ENCODE measurements at regions not wholly inside any gene's neighbourhood (a gene's known extent, or its start where the extent isn't known, plus 50 kb on each side); places are given as distances from the start of the nearest gene placed in this dataset.

GRCh38 chr18:24530630-24531111, 70.2 kb downstream of the HRH4 start:
- no peak for FAIRE-seq
- no peak for DNase-seq (ENCODE audit: insufficient read length)
- TF ChIP-seq POLR2AphosphoS5 (IDR thresholded peaks at IDR 0.05; ENCODE audit: low read depth, low read length) (no peak), TAF1 (IDR thresholded peaks at IDR 0.05; ENCODE audit: borderline replicate concordance, low read depth, low read length) (no peak), POLR2A (IDR thresholded peaks at IDR 0.05; ENCODE audit: low read depth, low read length) (no peak)

- TF ChIP-seq POLR2A (IDR thresholded peaks at IDR 0.05; ENCODE audit: low read depth, low read length) = no peak
- TF ChIP-seq TAF1 (IDR thresholded peaks at IDR 0.05; ENCODE audit: borderline replicate concordance, low read depth, low read length) = no peak
- TF ChIP-seq POLR2AphosphoS5 (IDR thresholded peaks at IDR 0.05; ENCODE audit: low read depth, low read length) = no peak
- FAIRE-seq (no peak), DNase-seq (ENCODE audit: insufficient read length) (no peak)
These were observed 73.8 kb downstream of the HRH4 start for GRCh38 chr18:24534271-24534670.

DNA sequence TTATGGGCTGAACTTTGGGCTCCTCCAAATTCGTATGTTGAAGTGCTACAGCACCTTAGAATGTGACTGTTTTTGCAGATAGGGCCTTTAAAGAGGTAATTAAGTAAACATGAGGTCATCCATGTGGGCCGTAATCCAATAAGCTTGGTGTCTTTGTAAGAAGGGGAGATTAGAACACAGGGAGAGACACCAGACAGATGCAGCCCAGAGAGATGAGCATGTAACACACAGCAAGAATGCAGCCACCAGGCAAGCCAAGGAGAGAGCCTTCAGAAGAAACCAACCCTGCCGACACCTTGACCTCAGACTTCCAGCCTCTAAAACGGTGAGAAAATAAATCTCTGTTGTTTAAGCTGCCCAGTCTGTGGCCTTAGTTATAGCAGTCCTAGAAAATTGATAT, 74.3 kb downstream of the HRH4 start:
- no peak for FAIRE-seq
- DNase-seq (ENCODE audit: insufficient read length) = no peak
- TF ChIP-seq POLR2A (IDR thresholded peaks at IDR 0.05; ENCODE audit: low read depth, low read length) (no peak), TAF1 (IDR thresholded peaks at IDR 0.05; ENCODE audit: borderline replicate concordance, low read depth, low read length) (no peak), POLR2AphosphoS5 (IDR thresholded peaks at IDR 0.05; ENCODE audit: low read depth, low read length) (no peak)

DNA sequence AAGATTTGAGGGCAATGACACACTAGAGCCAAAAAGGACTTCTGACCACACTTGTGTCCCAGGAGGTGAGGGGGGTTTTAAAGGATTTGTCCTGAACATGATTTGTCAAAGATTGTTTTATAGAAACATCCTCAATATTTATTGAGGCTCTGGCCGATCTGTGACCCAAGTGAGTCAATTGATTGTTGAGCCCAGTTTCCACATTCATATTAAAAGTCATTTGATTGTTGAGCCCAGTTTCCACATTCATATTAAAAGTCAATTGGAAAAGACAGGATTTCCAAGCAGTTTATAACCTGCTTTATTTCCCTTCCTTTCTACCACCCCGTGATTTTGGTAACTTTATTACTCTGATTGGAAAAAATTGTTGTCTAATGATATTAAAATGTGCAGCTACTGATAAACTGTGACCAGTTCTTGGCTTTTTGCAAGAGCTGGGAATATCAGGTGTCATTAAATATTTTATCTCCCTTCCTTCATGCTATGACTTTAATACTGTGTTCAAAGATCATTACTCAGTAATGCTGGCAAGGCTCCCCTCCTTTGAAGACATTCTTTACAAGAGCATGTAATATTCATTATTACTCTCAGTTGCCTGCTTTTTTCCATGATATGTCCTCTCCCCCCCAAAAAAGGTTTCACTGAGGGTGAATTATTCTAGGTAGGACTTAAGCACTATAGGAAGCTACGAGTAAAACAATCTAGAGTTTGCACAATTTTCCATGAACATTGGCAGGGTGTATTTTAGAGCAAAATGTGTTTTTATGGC, 75.3 kb downstream of the HRH4 start:
- no peak for DNase-seq (ENCODE audit: insufficient read length)
- FAIRE-seq = no peak
- no peak for TF ChIP-seq POLR2AphosphoS5 (IDR thresholded peaks at IDR 0.05; ENCODE audit: low read depth, low read length)
- TF ChIP-seq POLR2A (IDR thresholded peaks at IDR 0.05; ENCODE audit: low read depth, low read length) = no peak
- TF ChIP-seq TAF1 (IDR thresholded peaks at IDR 0.05; ENCODE audit: borderline replicate concordance, low read depth, low read length) = no peak

DNA sequence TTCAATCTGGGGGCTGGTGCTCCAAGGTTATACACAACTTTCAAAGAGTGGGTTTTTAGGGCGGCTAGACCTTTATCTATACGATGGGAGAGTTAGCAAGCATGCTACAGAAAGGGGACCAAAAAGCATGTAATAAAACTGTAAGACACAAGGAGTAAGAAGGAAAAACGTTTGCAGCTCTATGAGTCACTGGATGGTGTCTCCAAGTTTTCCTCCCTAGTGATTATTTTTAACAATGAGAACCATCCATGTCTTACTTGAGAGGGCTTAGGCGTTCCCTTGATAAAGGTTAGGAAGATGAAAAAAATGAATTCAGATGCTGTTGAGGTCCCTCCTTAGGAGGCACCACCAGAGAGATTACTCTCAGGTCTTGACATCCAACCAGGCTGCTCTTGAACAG, 75.9 kb downstream of the HRH4 start:
- FAIRE-seq (no peak), DNase-seq (ENCODE audit: insufficient read length) (no peak)
- TF ChIP-seq POLR2A (IDR thresholded peaks at IDR 0.05; ENCODE audit: low read depth, low read length) (no peak), TAF1 (IDR thresholded peaks at IDR 0.05; ENCODE audit: borderline replicate concordance, low read depth, low read length) (no peak), POLR2AphosphoS5 (IDR thresholded peaks at IDR 0.05; ENCODE audit: low read depth, low read length) (no peak)

DNA sequence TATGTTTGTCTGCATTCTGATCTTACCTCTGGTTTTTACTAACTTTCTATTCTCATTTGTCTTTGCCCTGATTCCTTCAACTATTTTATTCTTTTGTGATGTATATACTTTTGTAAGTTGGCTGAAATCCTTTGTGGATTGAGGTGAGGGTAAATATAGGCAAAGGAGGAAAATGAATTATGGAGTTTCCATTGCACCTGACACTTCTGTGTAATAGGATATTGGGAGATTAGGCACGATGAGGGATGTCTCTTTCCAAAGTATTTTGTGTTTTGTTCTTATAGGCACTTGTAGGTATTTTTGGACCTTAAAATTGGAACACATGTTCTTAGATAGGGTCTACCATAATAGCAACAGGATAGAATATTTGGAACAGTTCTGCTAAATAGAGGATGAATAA, 76.4 kb downstream of the HRH4 start:
- no peak for DNase-seq (ENCODE audit: insufficient read length)
- TF ChIP-seq POLR2A (IDR thresholded peaks at IDR 0.05; ENCODE audit: low read depth, low read length) = no peak
- TF ChIP-seq POLR2AphosphoS5 (IDR thresholded peaks at IDR 0.05; ENCODE audit: low read depth, low read length) = no peak
- no peak for TF ChIP-seq TAF1 (IDR thresholded peaks at IDR 0.05; ENCODE audit: borderline replicate concordance, low read depth, low read length)
- no peak for FAIRE-seq

DNA sequence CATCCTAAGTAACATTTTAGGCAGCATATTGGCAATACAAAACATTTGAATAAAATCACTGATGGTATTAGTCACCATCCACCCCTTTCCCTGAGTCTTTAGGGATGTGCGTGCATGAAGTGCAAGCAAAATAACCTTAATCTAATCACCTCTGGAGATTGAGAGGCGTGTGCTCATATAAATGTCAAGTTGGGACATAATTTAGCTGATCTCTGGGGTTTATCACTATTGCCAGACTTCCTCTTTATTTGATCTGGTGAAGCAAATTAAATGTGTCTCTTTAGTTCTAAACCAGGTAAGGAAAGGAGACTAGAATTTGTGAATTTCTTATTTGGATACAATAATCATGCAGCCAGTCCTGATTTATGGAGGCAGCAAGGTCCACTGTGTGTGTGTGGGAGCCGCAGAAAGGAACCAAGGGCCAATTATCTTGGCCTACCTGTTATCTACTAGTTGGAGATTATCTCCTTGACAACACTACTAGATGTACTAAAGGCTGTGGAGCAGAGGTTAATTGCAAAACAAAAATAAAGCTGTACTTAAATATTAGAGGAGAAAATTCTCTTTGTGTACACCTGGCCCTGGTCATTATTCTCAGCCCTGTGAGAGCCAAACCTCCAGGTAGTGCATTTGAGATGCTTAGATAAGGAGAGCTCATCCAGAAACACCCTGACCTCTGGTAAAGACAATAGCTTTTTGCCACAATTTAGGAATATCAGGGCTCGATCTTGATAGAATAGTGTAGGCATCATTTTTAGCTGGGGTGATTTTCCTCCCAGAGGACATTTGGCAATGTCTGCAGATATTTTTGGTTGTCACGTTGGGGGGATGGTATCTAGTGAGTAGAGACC, 78.2 kb downstream of the HRH4 start:
- DNase-seq (ENCODE audit: insufficient read length) (no peak), FAIRE-seq (no peak)
- no peak for TF ChIP-seq POLR2AphosphoS5 (IDR thresholded peaks at IDR 0.05; ENCODE audit: low read depth, low read length)
- TF ChIP-seq POLR2A (IDR thresholded peaks at IDR 0.05; ENCODE audit: low read depth, low read length) = no peak
- no peak for TF ChIP-seq TAF1 (IDR thresholded peaks at IDR 0.05; ENCODE audit: borderline replicate concordance, low read depth, low read length)

DNA sequence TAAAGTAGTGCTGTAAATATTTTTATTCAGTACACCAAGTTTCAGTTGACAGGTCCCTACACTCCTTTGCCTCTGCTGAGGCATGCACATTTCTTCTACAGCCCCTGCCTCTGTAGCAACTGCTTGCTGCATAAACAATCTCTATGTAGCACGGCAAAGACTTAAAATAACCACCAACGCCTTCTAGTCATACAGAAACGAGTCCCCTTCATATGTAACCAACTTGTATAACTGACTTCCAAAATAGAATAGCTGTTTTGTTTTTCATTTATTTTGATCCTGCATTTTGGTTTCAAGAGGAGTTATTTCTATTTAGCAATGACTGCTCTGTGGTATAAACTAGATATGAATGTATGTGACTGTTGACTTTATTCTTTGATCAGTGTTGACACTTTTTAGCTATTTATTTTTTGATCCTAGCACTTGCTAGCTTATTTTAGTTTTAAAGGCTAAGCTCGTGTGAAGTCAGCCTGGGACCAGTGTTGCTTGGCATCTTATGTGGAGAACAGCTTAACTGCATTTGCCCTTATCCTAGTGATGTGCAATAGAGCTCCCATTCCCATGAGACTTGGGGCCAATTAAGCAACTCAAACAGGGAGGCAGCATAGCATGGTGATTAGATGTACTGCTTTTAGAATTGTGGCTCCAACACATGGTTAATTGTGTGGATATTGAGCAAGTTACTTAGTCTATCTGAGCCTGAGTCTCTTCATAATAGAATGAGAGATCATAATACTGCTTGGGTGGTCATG, 79.6 kb downstream of the HRH4 start:
- FAIRE-seq (no peak), DNase-seq (ENCODE audit: insufficient read length) (no peak)
- TF ChIP-seq POLR2A (IDR thresholded peaks at IDR 0.05; ENCODE audit: low read depth, low read length) = no peak
- TF ChIP-seq POLR2AphosphoS5 (IDR thresholded peaks at IDR 0.05; ENCODE audit: low read depth, low read length) = no peak
- TF ChIP-seq TAF1 (IDR thresholded peaks at IDR 0.05; ENCODE audit: borderline replicate concordance, low read depth, low read length) = no peak

- FAIRE-seq (no peak), DNase-seq (ENCODE audit: insufficient read length) (no peak)
- TF ChIP-seq POLR2AphosphoS5 (IDR thresholded peaks at IDR 0.05; ENCODE audit: low read depth, low read length) (no peak), TAF1 (IDR thresholded peaks at IDR 0.05; ENCODE audit: borderline replicate concordance, low read depth, low read length) (no peak), POLR2A (IDR thresholded peaks at IDR 0.05; ENCODE audit: low read depth, low read length) (no peak)
These were observed 80.5 kb downstream of the HRH4 start for GRCh38 chr18:24540896-24541295.

GRCh38 chr18:24543086-24543794, 82.8 kb downstream of the HRH4 start:
- no peak for DNase-seq (ENCODE audit: insufficient read length)
- TF ChIP-seq POLR2AphosphoS5 (IDR thresholded peaks at IDR 0.05; ENCODE audit: low read depth, low read length) (no peak), POLR2A (IDR thresholded peaks at IDR 0.05; ENCODE audit: low read depth, low read length) (no peak), TAF1 (IDR thresholded peaks at IDR 0.05; ENCODE audit: borderline replicate concordance, low read depth, low read length) (no peak)
- no peak for FAIRE-seq
